Stimulated activated CD4-positive, alpha-beta T cell treated with anti-CD3 and anti-CD28 coated beads, TNF-alpha, amount 100 ng/mL, for 4 hours (primary cell): ENCODE measurements at regions not wholly inside any gene's neighbourhood (a gene's known extent, or its start where the extent isn't known, plus 50 kb on each side); places are given as distances from the start of the nearest gene placed in this dataset.
"Not testable (repeated sequence)": the region's sequence is repeated elsewhere in the genome, so short reads cannot be mapped to it uniquely, and the experiment has no call there.

Experiments
- DNase-seq, 3 experiments: peaks; one replicate each; pipeline ENCODE4 v3.0.0-alpha.2; 2020; ENCODE audit warnings: low read depth in 3 of 3

DNA sequence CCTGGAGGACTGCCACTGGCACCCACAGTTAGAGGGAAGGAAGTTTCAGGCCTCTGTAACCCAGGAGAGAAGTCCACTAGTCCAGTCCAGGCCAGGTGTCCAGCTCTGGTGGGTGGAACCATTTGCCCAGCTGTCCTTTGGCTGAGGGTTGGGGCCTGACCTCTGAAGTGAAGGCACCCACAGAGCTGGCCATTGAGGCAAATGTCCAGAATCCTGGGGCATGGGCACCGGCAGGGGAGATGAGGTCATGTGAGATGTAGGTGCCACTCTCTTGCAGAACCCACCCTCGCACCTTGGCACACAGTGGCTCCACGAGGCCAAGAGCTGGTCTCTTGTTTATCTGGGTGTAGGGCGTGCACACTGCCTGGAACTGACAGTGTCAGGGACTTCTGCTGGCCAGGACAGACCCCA lies 162.8 kb downstream of the SMAD6 start:
- no peak for DNase-seq

DNA sequence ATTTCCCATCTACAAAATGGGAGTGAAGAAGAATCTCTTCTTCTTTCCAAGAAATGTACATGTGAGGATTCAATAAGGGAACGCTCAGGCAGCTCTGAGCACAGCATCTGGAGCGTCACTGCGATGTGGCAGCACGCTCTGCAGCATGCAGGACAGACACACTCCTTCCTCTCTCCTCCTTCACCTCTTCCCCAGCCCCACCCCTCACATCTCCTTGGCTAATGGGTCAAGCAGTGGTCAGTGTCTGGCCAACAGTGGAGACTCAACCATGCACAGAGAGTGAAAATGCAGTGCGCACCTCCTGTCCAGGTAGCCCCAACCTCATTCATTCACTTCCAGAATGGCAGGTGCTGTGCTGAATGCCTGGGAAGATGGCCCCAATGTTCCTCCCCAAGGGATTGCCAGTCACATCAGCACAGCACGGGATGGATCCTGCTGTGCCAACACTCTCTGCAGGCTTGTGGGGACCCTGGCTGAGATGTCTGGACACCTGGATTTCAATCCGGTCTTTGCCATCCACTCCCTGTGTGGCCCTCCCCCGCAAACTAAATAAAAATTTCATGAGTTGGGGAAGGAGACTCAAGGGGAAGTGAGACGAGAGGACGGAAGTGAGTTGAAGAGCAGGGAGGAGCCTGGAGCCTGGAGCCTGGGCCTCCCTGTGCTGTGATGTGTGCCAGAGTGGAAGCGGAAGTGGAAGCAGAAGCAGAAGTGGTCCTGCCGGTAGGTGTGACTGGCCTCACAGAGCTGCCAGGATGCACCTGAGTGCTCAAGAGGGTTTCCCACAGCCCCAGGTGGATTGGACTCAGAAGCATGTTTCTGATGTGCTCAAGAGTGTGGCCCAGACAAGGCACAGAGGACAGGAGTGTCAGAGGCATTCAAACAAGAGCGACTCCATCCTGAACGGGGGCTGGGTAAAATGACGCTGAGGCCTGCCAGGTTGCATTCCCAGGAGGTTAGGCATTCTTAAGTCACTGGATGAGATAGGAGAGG lies 163.9 kb downstream of the SMAD6 start:
- DNase-seq: no peak

DNA sequence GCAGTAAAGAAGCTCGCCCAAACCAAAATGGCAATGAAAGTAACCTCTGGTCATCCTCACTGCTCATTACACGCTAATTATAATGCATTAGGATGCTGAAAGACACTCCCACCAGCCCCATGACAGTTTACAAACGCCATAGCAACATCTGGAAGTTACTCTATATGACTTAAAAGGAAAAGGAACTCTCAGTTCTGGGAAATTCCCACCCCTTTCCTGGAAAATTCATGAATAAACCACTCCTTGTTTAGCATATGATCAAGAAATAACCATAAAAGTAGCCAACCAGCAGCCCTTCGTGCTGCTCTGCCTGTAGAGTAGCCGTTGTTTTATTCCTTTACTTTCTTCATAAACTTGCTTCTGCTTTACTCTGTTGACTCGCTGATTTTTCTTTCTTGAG lies 164.6 kb downstream of the SMAD6 start:
- no peak for DNase-seq

GRCh38 chr15:66868918-66869317 lies 166.9 kb downstream of the SMAD6 start:
- DNase-seq: no peak

GRCh38 chr15:66870880-66871388 lies 168.9 kb downstream of the SMAD6 start:
- DNase-seq: no peak

DNA sequence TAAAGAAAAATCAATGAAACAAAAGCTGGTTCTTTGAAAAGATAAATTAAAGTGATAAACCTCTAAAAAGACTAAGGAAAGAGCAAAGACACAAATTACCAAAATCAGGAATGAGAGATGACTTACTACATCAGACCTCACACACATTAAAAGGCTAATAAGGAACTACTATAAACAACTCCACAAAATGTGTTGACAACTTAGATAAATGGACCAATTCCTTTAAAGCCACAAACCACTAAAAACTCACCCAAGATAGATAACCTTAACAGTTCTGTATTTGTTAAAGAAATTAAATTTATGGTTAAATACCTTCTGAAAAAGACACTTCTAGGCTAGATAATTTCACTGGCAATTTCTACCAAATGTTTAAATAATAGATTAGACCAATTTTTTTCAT lies 170.4 kb downstream of the SMAD6 start:
- DNase-seq: no peak

DNA sequence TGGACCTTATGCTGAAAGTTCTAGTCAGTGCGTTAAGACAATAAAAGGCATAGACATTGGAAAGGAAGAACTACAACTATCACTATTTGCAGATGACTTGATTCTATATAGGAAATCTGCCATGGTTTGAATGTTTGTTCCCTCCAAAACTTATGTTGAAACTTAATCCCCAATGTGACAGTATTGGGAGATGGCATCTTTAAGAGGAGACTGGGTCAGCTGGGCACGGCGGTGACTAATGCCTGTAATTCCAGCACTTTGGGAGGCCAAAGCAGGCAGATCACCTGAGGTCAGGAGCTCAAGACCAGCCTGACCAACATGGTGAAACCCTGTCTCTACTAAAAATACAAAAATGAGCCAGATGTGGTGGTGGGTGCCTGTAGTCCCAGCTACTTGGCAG lies 171.3 kb downstream of the SMAD6 start:
- not testable (repeated sequence) for DNase-seq

DNA sequence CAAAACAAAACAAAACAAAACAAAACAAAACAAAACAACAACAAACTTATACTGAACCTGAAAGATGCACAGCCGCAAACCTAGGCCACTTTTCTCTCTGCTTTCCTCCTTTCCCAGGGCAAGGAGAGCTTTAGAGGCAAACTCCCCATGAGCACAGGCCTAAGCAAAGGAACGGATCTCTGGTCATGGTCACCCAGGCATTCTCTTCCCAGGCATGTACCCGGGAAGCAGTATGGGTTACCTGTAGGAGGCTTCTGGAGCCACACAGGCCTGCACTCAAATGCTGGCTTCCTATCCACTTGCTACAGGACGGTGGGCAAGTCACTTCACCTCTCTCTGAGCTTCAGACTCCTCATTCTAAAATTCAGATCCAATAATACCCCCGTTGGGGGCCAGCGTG lies 171.8 kb downstream of the SMAD6 start:
- DNase-seq: no peak

- no peak for DNase-seq
Observed at GRCh38 chr15:66875588-66876420, 173.8 kb downstream of the SMAD6 start.

- no peak for DNase-seq
Observed at GRCh38 chr15:66876421-66876730, 174.3 kb downstream of the SMAD6 start.

DNA sequence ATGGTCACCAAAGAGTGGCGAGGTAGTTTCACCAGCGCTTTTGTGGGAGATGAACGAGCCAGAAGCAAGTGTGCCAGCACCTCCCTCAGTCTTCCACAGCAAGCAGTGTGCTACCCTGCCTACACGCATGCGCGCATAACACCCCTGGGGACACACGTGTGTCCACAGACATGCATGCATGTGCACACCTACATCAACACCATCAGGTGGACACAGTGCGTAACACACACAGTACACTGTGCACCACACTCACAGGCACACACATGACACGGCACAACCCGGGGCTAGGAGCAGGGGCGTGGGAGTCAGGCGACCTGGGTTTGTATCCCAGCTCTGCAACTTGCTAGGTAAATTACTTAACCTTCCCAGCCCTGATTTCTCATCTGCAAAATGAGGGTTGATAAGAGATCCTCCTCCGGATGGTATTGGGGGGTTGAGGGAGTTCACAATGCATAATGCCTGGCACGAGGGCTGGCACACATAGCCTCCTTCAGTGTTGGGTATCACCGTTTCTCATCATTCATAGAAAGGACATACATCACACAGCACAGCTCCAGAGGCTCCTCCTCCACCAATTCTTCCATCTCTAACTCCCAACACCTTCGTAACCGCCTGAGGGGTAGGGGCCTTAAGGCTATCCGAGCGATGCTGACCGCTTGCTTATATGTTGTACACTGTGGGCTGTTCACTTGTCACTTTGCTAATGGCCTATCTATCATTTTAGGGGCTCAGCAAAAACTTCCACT lies 174.9 kb downstream of the SMAD6 start:
- no peak for DNase-seq

GRCh38 chr15:66877477-66878271 lies 175.6 kb downstream of the SMAD6 start:
- DNase-seq: no peak

DNA sequence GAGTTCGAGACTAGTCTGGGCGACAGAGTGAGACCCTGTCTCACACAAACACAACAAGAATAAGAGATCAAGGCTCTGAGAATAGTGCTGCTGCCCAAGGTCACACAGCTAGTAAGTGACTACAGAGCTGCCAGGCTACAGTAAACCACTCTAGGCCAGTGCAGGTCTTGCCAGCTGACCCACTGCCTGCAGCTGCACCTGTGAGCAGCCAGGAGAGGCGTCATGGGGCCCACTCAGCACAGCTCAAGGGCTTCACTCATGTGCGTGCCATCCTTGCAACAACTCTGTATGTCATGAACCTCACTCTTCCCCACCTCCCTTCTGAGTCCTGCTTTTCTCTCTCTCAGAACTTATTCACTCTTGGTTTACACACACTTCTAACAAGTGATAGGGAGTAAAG lies 176.7 kb downstream of the SMAD6 start:
- no peak for DNase-seq

DNA sequence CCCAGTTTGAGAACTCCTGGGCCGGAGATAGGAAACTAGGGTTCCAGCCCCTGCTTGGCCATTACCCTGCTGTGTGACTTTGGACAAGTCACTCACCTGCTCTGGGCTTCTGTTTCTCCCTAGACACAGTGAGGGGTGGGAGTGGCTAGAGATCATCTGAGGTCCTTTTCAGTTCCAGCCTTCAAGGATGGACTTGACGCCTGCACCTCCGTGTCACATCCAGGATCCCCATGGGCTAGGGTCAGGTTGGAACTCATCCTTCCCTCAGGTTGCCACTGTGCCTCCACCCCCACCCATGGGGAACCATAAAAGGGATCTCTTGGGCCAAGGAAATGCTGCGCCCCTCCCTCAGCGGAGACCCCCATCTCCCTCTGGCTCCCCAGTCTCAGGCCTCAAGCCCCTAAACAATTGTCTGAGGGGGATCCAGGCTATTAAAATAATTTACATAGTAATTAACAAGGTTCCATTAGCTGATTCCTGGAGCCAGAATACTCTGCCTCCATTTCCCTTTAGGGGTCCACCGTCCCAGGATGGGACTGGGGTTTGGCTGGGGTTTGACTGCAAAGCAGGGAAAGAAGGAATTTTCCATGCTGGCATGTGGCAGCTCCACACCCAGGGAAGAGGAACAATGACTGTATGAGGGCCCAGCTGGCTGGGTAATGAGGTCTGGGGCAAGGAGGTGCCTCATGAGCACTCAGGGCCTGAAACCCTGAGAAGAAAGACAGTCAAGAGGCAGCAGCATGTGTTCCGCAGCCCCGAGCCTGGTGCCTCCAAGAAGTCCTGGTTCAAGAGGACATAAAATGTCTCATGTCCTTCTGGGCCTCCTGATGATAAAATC lies 177.7 kb downstream of the SMAD6 start:
- no peak for DNase-seq

DNA sequence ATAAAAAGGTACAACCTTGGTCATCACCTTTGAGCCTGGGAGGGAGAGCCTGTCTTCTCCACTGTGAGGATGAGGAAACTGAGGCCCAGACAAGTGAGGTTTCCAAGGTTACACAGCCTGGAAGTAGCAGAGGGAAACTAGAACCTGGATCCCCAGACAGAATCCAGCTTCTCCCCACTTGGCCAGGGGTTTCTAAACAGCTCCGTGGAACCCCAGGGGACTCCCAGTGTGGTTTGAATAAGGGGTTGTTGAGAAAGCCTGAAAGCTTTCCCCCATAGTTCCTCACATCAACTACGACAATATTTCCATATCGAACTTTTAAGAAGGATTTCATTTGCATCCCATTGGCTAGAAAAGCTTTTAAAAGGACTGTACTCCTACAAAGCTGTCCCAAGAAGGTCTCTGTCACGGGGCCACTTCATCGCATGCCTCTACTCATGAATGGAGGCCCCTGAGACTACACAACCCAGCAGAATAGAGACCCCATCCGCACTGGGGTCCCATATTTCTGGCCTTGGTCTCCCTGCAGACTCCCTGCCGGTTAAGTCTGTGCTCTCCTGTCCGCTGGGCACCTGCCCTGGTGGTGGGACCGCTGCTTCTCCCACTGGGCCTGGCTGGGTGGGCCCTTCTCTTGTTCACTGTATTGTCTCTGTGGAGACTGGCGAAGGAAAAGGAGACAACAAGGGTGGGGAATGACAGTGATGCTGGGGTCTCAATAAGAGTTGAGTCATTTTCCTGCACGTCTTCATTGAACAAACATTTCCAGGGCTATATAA lies 178.5 kb downstream of the SMAD6 start:
- no peak for DNase-seq

DNA sequence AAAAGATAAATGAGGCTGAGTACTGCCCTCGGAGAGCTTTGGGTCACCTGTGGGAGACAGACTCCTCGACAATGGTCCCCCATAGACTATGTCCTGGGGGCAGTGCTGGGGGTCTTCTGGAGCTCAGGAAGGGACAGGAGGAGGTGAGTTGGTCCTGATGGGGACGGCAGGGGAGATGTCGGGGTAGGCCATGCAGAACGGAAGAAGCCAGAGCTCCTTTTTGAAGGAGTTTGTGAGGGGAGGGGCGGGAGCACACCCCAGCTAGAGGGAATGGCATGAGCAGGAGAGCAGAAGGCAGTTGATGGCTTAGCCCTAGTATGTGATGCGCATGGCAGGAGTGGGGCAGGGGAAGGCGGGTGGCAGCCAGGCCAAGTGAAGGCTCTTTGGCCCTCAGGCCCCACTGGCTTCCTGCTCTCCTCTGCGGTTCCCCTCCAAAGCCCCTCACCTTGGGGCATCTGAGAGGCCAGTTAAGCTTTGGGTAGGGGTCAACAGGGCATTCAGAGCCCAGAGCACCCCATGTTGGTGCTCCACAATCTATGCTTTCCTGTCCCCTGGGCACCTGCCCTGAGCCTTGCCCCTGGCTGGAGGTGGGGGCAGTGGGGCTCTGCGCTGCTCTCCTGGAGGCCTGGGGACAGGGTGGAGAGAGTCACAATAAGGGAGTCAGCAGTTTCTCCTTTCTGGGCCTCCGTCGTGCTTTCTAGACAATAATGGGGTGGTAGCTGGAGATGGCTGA lies 179.3 kb downstream of the SMAD6 start:
- DNase-seq: no peak

GRCh38 chr15:66882251-66883020 lies 180.4 kb downstream of the SMAD6 start:
- no peak for DNase-seq
